ENCODE measurements at regions not wholly inside any gene's neighbourhood (a gene's known extent, or its start where the extent isn't known, plus 50 kb on each side); places are given as distances from the start of the nearest gene placed in this dataset.

- no peak for TF ChIP-seq CTCF (conservative IDR thresholded peaks at IDR 0.05)
- Mint-ChIP-seq H3K4me1 (peaks cover 34% of the 10 kb centered on the region), H3K27ac (ENCODE audit: unreplicated experiment) (peak overlapping the region; percentile 43), H3K9me3 (peaks cover 4% of the 10 kb centered on the region), H3K4me3 (no peak overlapping the region), H3K27me3 (ENCODE audit: low read depth) (peaks cover 78% of the 10 kb centered on the region), H3K36me3 (ENCODE audit: low read depth) (no peaks in the 10 kb centered on the region)
- no peak for DNase-seq (ENCODE audit: low read depth, low spot score)
Measured at GRCh38 chr6:167745670-167746389, 80.9 kb upstream of the AFDN start.

GRCh38 chr6:167746390-167746907, 80.3 kb upstream of the AFDN start:
- Mint-ChIP-seq H3K36me3 (ENCODE audit: low read depth) (no peaks in the 10 kb centered on the region), H3K4me1 (peaks cover 34% of the 10 kb centered on the region), H3K4me3 (no peak overlapping the region), H3K9me3 (peaks cover 4% of the 10 kb centered on the region), H3K27me3 (ENCODE audit: low read depth) (peaks cover 74% of the 10 kb centered on the region), H3K27ac (ENCODE audit: unreplicated experiment) (no peak overlapping the region)
- DNase-seq (ENCODE audit: low read depth, low spot score) = no peak
- no peak for TF ChIP-seq CTCF (conservative IDR thresholded peaks at IDR 0.05)

GRCh38 chr6:167746975-167747374, 79.7 kb upstream of the AFDN start:
- Mint-ChIP-seq H3K36me3 (ENCODE audit: low read depth) (no peaks in the 10 kb centered on the region), H3K9me3 (peaks cover 4% of the 10 kb centered on the region), H3K27ac (ENCODE audit: unreplicated experiment) (no peak overlapping the region), H3K4me3 (no peak overlapping the region), H3K27me3 (ENCODE audit: low read depth) (peaks cover 73% of the 10 kb centered on the region), H3K4me1 (peaks cover 34% of the 10 kb centered on the region)
- no peak for TF ChIP-seq CTCF (conservative IDR thresholded peaks at IDR 0.05)
- DNase-seq (ENCODE audit: low read depth, low spot score) = no peak

- H3K4me1 Mint-ChIP-seq = peaks cover 32% of the 10 kb centered on the region
- H3K27ac Mint-ChIP-seq (ENCODE audit: unreplicated experiment) = no peak overlapping the region
Measured at GRCh38 chr6:167747645-167748044, 79.1 kb upstream of the AFDN start.

GRCh38 chr6:167748046-167748445, 78.7 kb upstream of the AFDN start:
- peaks cover 71% of the 10 kb centered on the region for H3K27me3 Mint-ChIP-seq (ENCODE audit: low read depth)
- DNase-seq (ENCODE audit: low read depth, low spot score) = no peak
- H3K4me3 Mint-ChIP-seq = no peak overlapping the region
- no peak overlapping the region for H3K27ac Mint-ChIP-seq (ENCODE audit: unreplicated experiment)
- no peak for TF ChIP-seq CTCF (conservative IDR thresholded peaks at IDR 0.05)
- no peaks in the 10 kb centered on the region for H3K9me3 Mint-ChIP-seq
- H3K36me3 Mint-ChIP-seq (ENCODE audit: low read depth) = no peaks in the 10 kb centered on the region
- peaks cover 28% of the 10 kb centered on the region for H3K4me1 Mint-ChIP-seq

More at GRCh38 chr6:167747645-167748044, 79.1 kb upstream of the AFDN start:
- no peak for DNase-seq (ENCODE audit: low read depth, low spot score)
- H3K9me3 Mint-ChIP-seq = peaks cover 3% of the 10 kb centered on the region
- H3K36me3 Mint-ChIP-seq (ENCODE audit: low read depth) = no peaks in the 10 kb centered on the region
- H3K27me3 Mint-ChIP-seq (ENCODE audit: low read depth) = peaks cover 75% of the 10 kb centered on the region
- no peak for TF ChIP-seq CTCF (conservative IDR thresholded peaks at IDR 0.05)
- no peak overlapping the region for H3K4me3 Mint-ChIP-seq
